Caco-2 (cell line): ENCODE measurements at regions not wholly inside any gene's neighbourhood (a gene's known extent, or its start where the extent isn't known, plus 50 kb on each side); places are given as distances from the start of the nearest gene placed in this dataset.

Source experiments
- BruUV-seq: library from RNA; stranded (reverse); fragments of 400-500 nt; replicated peaks from 2 replicates; lab custom pipeline; 2021; lab: Mats Ljungman, UMichigan
- CTCF ChIA-PET: fragments of 300-600 bp; sonication (Branson Sonifier 250); formaldehyde crosslinking; loops from one replicate; lab custom pipeline; 2022; ENCODE audit warnings: antibody characterized with exemption; lab: Charles Lee
- POLR2A ChIA-PET: fragments of 300-600 bp; sonication (Branson Sonifier 250); formaldehyde crosslinking; loops from one replicate; lab custom pipeline; 2022; ENCODE audit warnings: antibody characterized with exemption; lab: Charles Lee
- DNase-seq, 2 experiments: peaks; one replicate each; pipeline versions ENCODE4 v3.0.0 to v3.0.0-alpha.2; 2020 to 2022
- H3K27me3 ChIP-seq: replicated peaks from 2 replicates; pipeline ENCODE4 v1.6.0; 2011; ENCODE audit warnings: low read length; ENCODE audit not compliant: control insufficient read depth, insufficient read depth
- H3K36me3 ChIP-seq: 2 replicates; pipeline ENCODE4 v1.5.1; 2011; ENCODE audit warnings: low read length; ENCODE audit not compliant: control insufficient read depth, insufficient read depth
- H3K4me1 ChIP-seq: fragments of 250-450 bp; sonication (Bioruptor Pico); 2 replicates; pipeline ENCODE4 v1.5.1; 2020; ENCODE audit warnings: mild to moderate bottlenecking
- H3K4me3 ChIP-seq: 2 replicates; pipeline ENCODE4 v1.5.1; 2011; ENCODE audit warnings: low read depth, mild to moderate bottlenecking, control low read depth, low read length
- H3K9me3 ChIP-seq: fragments of 250-450 bp; sonication (Bioruptor Pico); 2 replicates; pipeline ENCODE4 v1.5.1; 2020; ENCODE audit warnings: mild to moderate bottlenecking, moderate library complexity
- H3K27ac Mint-ChIP-seq: one replicate; pipeline ENCODE4 v1.8.0; 2022; ENCODE audit warnings: mixed read lengths; ENCODE audit not compliant: unreplicated experiment
- H3K27me3 Mint-ChIP-seq: one replicate; pipeline ENCODE4 v1.8.0; 2022; ENCODE audit warnings: mixed read lengths; ENCODE audit not compliant: insufficient read depth, unreplicated experiment
- H3K36me3 Mint-ChIP-seq: one replicate; pipeline ENCODE4 v1.8.0; 2022; ENCODE audit warnings: mild to moderate bottlenecking, mixed read lengths; ENCODE audit not compliant: insufficient read depth, unreplicated experiment
- H3K4me1 Mint-ChIP-seq: one replicate; pipeline ENCODE4 v1.8.0; 2022; ENCODE audit warnings: low read depth, mixed read lengths; ENCODE audit not compliant: unreplicated experiment
- H3K4me3 Mint-ChIP-seq: one replicate; pipeline ENCODE4 v1.8.0; 2022; ENCODE audit warnings: mild to moderate bottlenecking, moderate library complexity, mixed read lengths; ENCODE audit not compliant: unreplicated experiment
- H3K9me3 Mint-ChIP-seq: one replicate; pipeline ENCODE4 v1.8.0; 2022; ENCODE audit warnings: mixed read lengths; ENCODE audit not compliant: unreplicated experiment
- CTCF ChIP-seq, 2 experiments: fragments of 200-600 bp in 1 of 2; IDR thresholded peaks; 1 replicate in 1 of 2; 2 replicates in 1 of 2; pipeline versions ENCODE4 v1.5.1 to v1.8.0; 2011 to 2022; ENCODE audit warnings: antibody characterized with exemption in 1 of 2, control low read depth in 1 of 2, inconsistent platforms in 1 of 2, low read depth in 1 of 2, low read length in 1 of 2, mild to moderate bottlenecking in 1 of 2, moderate library complexity in 1 of 2; ENCODE audit not compliant: insufficient read depth in 1 of 2, severe bottlenecking in 1 of 2, unreplicated experiment in 1 of 2
- intact Hi-C: fragments of 100-400 bp; cut with micrococcal nuclease; formaldehyde crosslinking; loops from one replicate; pipeline ENCODE4 v1.10.0; 2022; ENCODE audit not compliant: unreplicated experiment

- Mint-ChIP-seq H3K27me3 (no peaks in the 10 kb centered on the region), H3K4me3 (no peak overlapping the region), H3K36me3 (no peaks in the 10 kb centered on the region), H3K27ac (no peak overlapping the region), H3K4me1 (peaks cover 5% of the 10 kb centered on the region), H3K9me3 (peaks cover 8% of the 10 kb centered on the region)
- Histone ChIP-seq H3K27me3 (no peaks in the 10 kb centered on the region), H3K4me1 (peaks cover 5% of the 10 kb centered on the region; the same call in 1 of the 2 replicates), H3K36me3 (no peaks in the 10 kb centered on the region), H3K9me3 (no peaks in the 10 kb centered on the region), H3K4me3 (no peak overlapping the region)
- DNase-seq: no peak
- intact Hi-C loops: no loop called here
- ChIA-PET POLR2A (no interaction called here), CTCF (no interaction called here)
- no TSS peak for BruUV-seq
- no peak for TF ChIP-seq CTCF (IDR thresholded peaks at IDR 0.05; ENCODE audit: insufficient read depth in 1 of 2, low read depth in 1 of 2, low read length in 1 of 2, severe bottlenecking in 1 of 2, unreplicated experiment in 1 of 2)
Measured at GRCh38 chr2:204494681-204495080, 50.6 kb upstream of the PARD3B start.

- no peak for TF ChIP-seq CTCF (IDR thresholded peaks at IDR 0.05; ENCODE audit: insufficient read depth in 1 of 2, low read depth in 1 of 2, low read length in 1 of 2, severe bottlenecking in 1 of 2, unreplicated experiment in 1 of 2)
- H3K4me3 ChIP-seq: no peak overlapping the region
- no peaks in the 10 kb centered on the region for H3K36me3 ChIP-seq
- H3K9me3 ChIP-seq: no peaks in the 10 kb centered on the region
- POLR2A ChIA-PET: no interaction called here
- H3K4me1 ChIP-seq: no peaks in the 10 kb centered on the region
- H3K4me1 Mint-ChIP-seq: no peaks in the 10 kb centered on the region
- intact Hi-C loops: no loop called here
- peaks cover 8% of the 10 kb centered on the region for H3K9me3 Mint-ChIP-seq
- CTCF ChIA-PET: no interaction called here
- BruUV-seq: no TSS peak
- no peak overlapping the region for H3K4me3 Mint-ChIP-seq
- DNase-seq: no peak
- no peak overlapping the region for H3K27ac Mint-ChIP-seq
- no peaks in the 10 kb centered on the region for H3K27me3 ChIP-seq
- H3K36me3 Mint-ChIP-seq: no peaks in the 10 kb centered on the region
- H3K27me3 Mint-ChIP-seq: no peaks in the 10 kb centered on the region
Measured at GRCh38 chr2:204495381-204495780, 49.9 kb upstream of the PARD3B start.
